Pancreas (tissue), 10 donors: ENCODE measurements at regions not wholly inside any gene's neighbourhood (a gene's known extent, or its start where the extent isn't known, plus 50 kb on each side); places are given as distances from the start of the nearest gene placed in this dataset.
A peak's percentile ranks its signal among the peaks of the same experiment; 100 is the strongest.

ENCODE experiments used
- ATAC-seq, 4 donors: fragments of 200-7000 bp; cut with Tn5 transposase; one replicate each; pipeline versions ENCODE4 v1.8.0 to v1.9.1; 2020; ENCODE audit warnings: mild to moderate bottlenecking in 4 of 4, moderate library complexity in 4 of 4
- DNase-seq, 6 donors: peaks; one replicate each; pipeline ENCODE4 v3.0.0-alpha.2; 2020
- FAIRE-seq: peaks from 2 replicates; lab custom pipeline; 2012; peaks lifted over from hg19 to GRCh38; lab: Jason Lieb, UNC
- H3K27ac ChIP-seq, 4 donors: fragments of 200-600 bp; sonication (generic); 1 replicate in 3 of 4; 2 replicates in 1 of 4; pipeline versions ENCODE4 v1.5.0 to v1.8.0; 2020
- H3K27me3 ChIP-seq, 4 donors: fragments of 200-600 bp; one replicate each; pipeline ENCODE4 v1.8.0; 2021
- H3K36me3 ChIP-seq, 3 donors: fragments of 200-600 bp; sonication (generic) in 1 of 3; one replicate each; pipeline versions ENCODE4 v1.5.0 to v1.8.0; 2020 to 2021
- H3K4me1 ChIP-seq, 3 donors: fragments of 200-600 bp; one replicate each; pipeline ENCODE4 v1.8.0; 2021
- H3K4me3 ChIP-seq, 4 donors: fragments of 200-600 bp; sonication (generic) in 2 of 4; one replicate each; pipeline versions ENCODE4 v1.5.0 to v1.8.0; 2020 to 2021
- H3K9me3 ChIP-seq, 4 donors: fragments of 200-600 bp; one replicate each; pipeline ENCODE4 v1.8.0; 2021
- CTCF ChIP-seq, 4 donors: fragments of 200-600 bp; sonication (generic) in 3 of 4; IDR thresholded peaks; one replicate each; pipeline versions ENCODE4 v1.5.0 to v1.8.0; 2021; ENCODE audit warnings: antibody characterized with exemption in 4 of 4
- WGBS, 2 donors: extraction: QIAGEN DNeasy Blood & Tissue Kit; methylation state at CpG; one replicate each; pipeline ENCODE4 v1.1.7; 2013; 5-methylcytosine and 5-hydroxymethylcytosine counted together
- intact Hi-C, 3 donors: fragments of 100-400 bp; cut with DNase I; formaldehyde crosslinking; loops; one replicate each; pipeline versions ENCODE4 v1.11.1 to v1.14.2; 2022
- donor health status: healthy with polysubstance abuse.
- donor health status: DM: no; HTN: no; CAD: no; lungs with moderate emphysema.
- donor health status: DM: no; HTN: no; CAD: no.
- donor health status: control.
- donor health status: control.
- donor health status: Bipolar disorder and iron deficiency.
- donor health status: DM: yes; HTN: yes; CAD: no.
- donor health status: DM: no; HTN: no; CAD: no.
- donor health status: DM: no; HTN: no; CAD: no.
- donor health status: DM: yes; HTN: yes; CAD: no.

GRCh38 chr7:27346531-27347275 is 104.1 kb downstream of the EVX1 start:
- Histone ChIP-seq H3K27me3 (peaks cover 0 to 12% (median 0%) of the 10 kb centered on the region in 4 donors), H3K9me3 (no peaks in the 10 kb centered on the region), H3K36me3 (no peaks in the 10 kb centered on the region), H3K4me1 (no peaks in the 10 kb centered on the region), H3K4me3 (no peak overlapping the region), H3K27ac (peak overlapping the region in 3 of 4 donors; percentile 48 to 73 (median 58))
- intact Hi-C loops: no loop called here
- 11 to 15% methylated on average over 10 of the region's 10 CpGs for WGBS, 2 donors
- TF ChIP-seq CTCF (IDR thresholded peaks at IDR 0.05): no peak
- ATAC-seq (peak; percentile 92 to 93 (median 92)), DNase-seq (peak in 4 of 6 donors; percentile 53 to 70 (median 64)), FAIRE-seq (peak; percentile 37)

- DNase-seq: no peak
- Histone ChIP-seq H3K9me3 (no peaks in the 10 kb centered on the region), H3K36me3 (no peaks in the 10 kb centered on the region), H3K4me3 (no peak overlapping the region), H3K4me1 (no peaks in the 10 kb centered on the region), H3K27ac (peak overlapping the region in 3 of 4 donors; percentile 25 to 73 (median 48)), H3K27me3 (peaks cover 0 to 12% (median 0%) of the 10 kb centered on the region in 4 donors)
- peak in 2 of 4 donors; percentile 13 to 42 for ATAC-seq
- TF ChIP-seq CTCF (IDR thresholded peaks at IDR 0.05): no peak
- FAIRE-seq: no peak
- intact Hi-C loops: no loop called here
- 33 to 43% methylated on average over 4 of the region's 4 CpGs for WGBS, 2 donors
Measured at GRCh38 chr7:27347276-27347640, 104.7 kb downstream of the EVX1 start.

GRCh38 chr7:27349621-27350020 is 107.0 kb downstream of the EVX1 start:
- H3K9me3 ChIP-seq: no peaks in the 10 kb centered on the region
- no peaks in the 10 kb centered on the region for H3K36me3 ChIP-seq
- FAIRE-seq (no peak), ATAC-seq (no peak), DNase-seq (no peak)
- no peak overlapping the region for H3K27ac ChIP-seq
- no peaks in the 10 kb centered on the region for H3K4me1 ChIP-seq
- 83 to 84% methylated on average over 2 of the region's 2 CpGs for WGBS, 2 donors
- H3K27me3 ChIP-seq: peaks cover 0 to 9% (median 0%) of the 10 kb centered on the region in 4 donors
- TF ChIP-seq CTCF (IDR thresholded peaks at IDR 0.05): no peak
- H3K4me3 ChIP-seq: no peak overlapping the region
- intact Hi-C loops: no loop called here

- Histone ChIP-seq H3K9me3 (no peaks in the 10 kb centered on the region), H3K36me3 (no peaks in the 10 kb centered on the region), H3K27me3 (peaks cover 0 to 2% (median 0%) of the 10 kb centered on the region in 4 donors), H3K4me1 (no peaks in the 10 kb centered on the region), H3K4me3 (no peak overlapping the region), H3K27ac (no peak overlapping the region)
- intact Hi-C loops: no loop called here
- no peak for DNase-seq
- no peak for ATAC-seq
- FAIRE-seq: no peak
- no peak for TF ChIP-seq CTCF (IDR thresholded peaks at IDR 0.05)
- WGBS, 2 donors: 38 to 52% methylated on average over 5 of the region's 5 CpGs
Measured at GRCh38 chr7:27351137-27351536, 108.5 kb downstream of the EVX1 start.

GRCh38 chr7:27351786-27352185 is 109.2 kb downstream of the EVX1 start:
- Histone ChIP-seq H3K4me1 (no peaks in the 10 kb centered on the region), H3K9me3 (no peaks in the 10 kb centered on the region), H3K4me3 (no peak overlapping the region), H3K36me3 (no peaks in the 10 kb centered on the region), H3K27ac (no peak overlapping the region), H3K27me3 (no peaks in the 10 kb centered on the region)
- ATAC-seq: no peak
- no peak for TF ChIP-seq CTCF (IDR thresholded peaks at IDR 0.05)
- WGBS, 2 donors: 55 to 62% methylated on average over 5 of the region's 5 CpGs
- intact Hi-C loops: no loop called here
- no peak for DNase-seq
- FAIRE-seq: no peak
